Endothelial cell (in vitro differentiated cells): ENCODE measurements at regions not wholly inside any gene's neighbourhood (a gene's known extent, or its start where the extent isn't known, plus 50 kb on each side); places are given as distances from the start of the nearest gene placed in this dataset.

Source experiments
- DNase-seq: peaks from one replicate; pipeline ENCODE4 v3.0.0; 2021; ENCODE audit warnings: low spot score
- H3K27ac Mint-ChIP-seq: one replicate; pipeline ENCODE4 v1.8.0; 2021; ENCODE audit warnings: mixed read lengths, inconsistent platforms; ENCODE audit not compliant: unreplicated experiment
- H3K27me3 Mint-ChIP-seq: one replicate; pipeline ENCODE4 v1.8.0; 2021; ENCODE audit warnings: mild to moderate bottlenecking, moderate library complexity, mixed read lengths, inconsistent platforms; ENCODE audit not compliant: unreplicated experiment
- H3K36me3 Mint-ChIP-seq: one replicate; pipeline ENCODE4 v1.8.0; 2021; ENCODE audit warnings: mild to moderate bottlenecking, low read depth, mixed read lengths, inconsistent platforms; ENCODE audit not compliant: unreplicated experiment
- H3K4me1 Mint-ChIP-seq: one replicate; pipeline ENCODE4 v1.8.0; 2021; ENCODE audit warnings: mild to moderate bottlenecking, mixed read lengths, inconsistent platforms; ENCODE audit not compliant: unreplicated experiment
- H3K4me3 Mint-ChIP-seq: one replicate; pipeline ENCODE4 v1.8.0; 2021; ENCODE audit warnings: mild to moderate bottlenecking, mixed read lengths, inconsistent platforms; ENCODE audit not compliant: unreplicated experiment
- H3K9me3 Mint-ChIP-seq: one replicate; pipeline ENCODE4 v1.8.0; 2021; ENCODE audit warnings: mixed read lengths, inconsistent platforms; ENCODE audit not compliant: unreplicated experiment
- CTCF ChIP-seq: fragments of 200-600 bp; sonication (generic); IDR thresholded peaks from one replicate; pipeline ENCODE4 v1.5.0; 2021; ENCODE audit warnings: antibody characterized with exemption; ENCODE audit not compliant: unreplicated experiment

- H3K36me3 Mint-ChIP-seq, result no peaks in the 10 kb centered on the region
- H3K9me3 Mint-ChIP-seq, result no peaks in the 10 kb centered on the region
- TF ChIP-seq CTCF, result no peak
- H3K4me1 Mint-ChIP-seq, result no peaks in the 10 kb centered on the region
- no peaks in the 10 kb centered on the region for H3K27me3 Mint-ChIP-seq
- no peak overlapping the region for H3K4me3 Mint-ChIP-seq
- no peak overlapping the region for H3K27ac Mint-ChIP-seq
- DNase-seq, result no peak
Measured at GRCh38 chr9:31574006-31574765, 810.3 kb upstream of the ACO1 start.

GRCh38 chr9:31582071-31582470 is 802.4 kb upstream of the ACO1 start:
- no peak overlapping the region for H3K4me3 Mint-ChIP-seq
- no peaks in the 10 kb centered on the region for H3K36me3 Mint-ChIP-seq
- no peak overlapping the region for H3K27ac Mint-ChIP-seq
- H3K4me1 Mint-ChIP-seq, result no peaks in the 10 kb centered on the region
- no peak for TF ChIP-seq CTCF
- no peaks in the 10 kb centered on the region for H3K9me3 Mint-ChIP-seq
- DNase-seq, result no peak
- H3K27me3 Mint-ChIP-seq, result no peaks in the 10 kb centered on the region

GRCh38 chr9:31582561-31582960 is 801.9 kb upstream of the ACO1 start:
- Mint-ChIP-seq H3K4me3 (no peak overlapping the region), H3K36me3 (no peaks in the 10 kb centered on the region), H3K27me3 (no peaks in the 10 kb centered on the region), H3K27ac (no peak overlapping the region), H3K9me3 (no peaks in the 10 kb centered on the region), H3K4me1 (no peaks in the 10 kb centered on the region)
- no peak for DNase-seq
- TF ChIP-seq CTCF, result no peak

- TF ChIP-seq CTCF, result no peak
- Mint-ChIP-seq H3K27ac (no peak overlapping the region), H3K36me3 (no peaks in the 10 kb centered on the region), H3K9me3 (no peaks in the 10 kb centered on the region), H3K4me1 (no peaks in the 10 kb centered on the region), H3K4me3 (no peak overlapping the region), H3K27me3 (no peaks in the 10 kb centered on the region)
- no peak for DNase-seq
Measured at GRCh38 chr9:31585158-31585557, 799.3 kb upstream of the ACO1 start.

GRCh38 chr9:31587146-31587545 is 797.3 kb upstream of the ACO1 start:
- Mint-ChIP-seq H3K4me1 (no peaks in the 10 kb centered on the region), H3K27ac (no peak overlapping the region), H3K4me3 (no peak overlapping the region), H3K27me3 (no peaks in the 10 kb centered on the region), H3K36me3 (no peaks in the 10 kb centered on the region), H3K9me3 (no peaks in the 10 kb centered on the region)
- no peak for DNase-seq
- TF ChIP-seq CTCF, result no peak
